ENCODE measurements at regions not wholly inside any gene's neighbourhood (a gene's known extent, or its start where the extent isn't known, plus 50 kb on each side); places are given as distances from the start of the nearest gene placed in this dataset.

DNA sequence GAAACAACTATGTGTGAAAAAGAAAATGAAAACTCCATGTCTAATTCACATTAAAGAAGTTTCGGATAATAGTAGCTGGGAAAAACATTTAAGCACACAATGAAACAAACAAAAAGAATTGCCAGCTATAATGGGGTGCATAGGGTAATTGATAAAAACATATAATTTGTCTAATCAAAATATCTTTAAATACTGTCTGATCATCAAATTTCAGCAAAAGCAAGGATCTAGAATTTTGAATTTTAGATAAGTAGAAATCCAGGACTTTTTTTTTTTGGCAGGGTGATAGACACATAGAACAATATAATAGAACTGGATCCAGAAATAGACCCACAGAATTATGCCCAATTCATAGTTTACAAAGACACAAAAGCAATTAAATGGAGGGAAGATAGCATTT lies 585.0 kb downstream of the TAF11L14 start:
- no peaks in the 10 kb centered on the region for H3K23me2 ChIP-seq (ENCODE audit: low read depth, low read length)
- no peaks in the 10 kb centered on the region for H3K79me2 ChIP-seq (ENCODE audit: control insufficient read depth in 1 of 2, insufficient read depth in 2 of 2, low read length in 2 of 2)
- H3K4me2 ChIP-seq (ENCODE audit: insufficient read depth in 1 of 2, low read depth in 2 of 2, low read length in 2 of 2): no peak overlapping the region
- H2AFZ ChIP-seq (ENCODE audit: low read length): no peak overlapping the region
- no peak overlapping the region for H3K56ac ChIP-seq (replicated peaks; ENCODE audit: insufficient read length, low read depth, low read length)
- H3K23ac ChIP-seq (ENCODE audit: insufficient read length): no peak overlapping the region
- 81% methylated on average over 1 of the region's 1 CpG; no CpG with 5 or more reads in 1 of the 2 experiments for WGBS, 2 experiments (ENCODE audit: extremely low coverage in 1 of 2, insufficient coverage in 1 of 2, insufficient read length in 1 of 2, insufficient replicate concordance in 2 of 2, low coverage in 1 of 2, low lambda C conversion rate in 2 of 2, missing lambda C conversion rate in 1 of 2)
- H2BK20ac ChIP-seq (ENCODE audit: low read length): no peak overlapping the region
- H3K4me1 ChIP-seq (replicated peaks in 1 of 4; ENCODE audit: control insufficient read depth in 3 of 4, insufficient read depth in 4 of 4, low read length in 3 of 4): no peaks in the 10 kb centered on the region
- no peak overlapping the region for H2BK5ac ChIP-seq (ENCODE audit: low read depth, low read length)
- POLR2A ChIA-PET (ENCODE audit: partially characterized antibody): no interaction called here
- H3K36me3 ChIP-seq (ENCODE audit: control insufficient read depth in 2 of 4, insufficient read depth in 4 of 4, low read length in 3 of 4): no peaks in the 10 kb centered on the region; a peak in 1 of 8 replicates
- H4K91ac ChIP-seq (replicated peaks; ENCODE audit: insufficient read length, low read length): no peak overlapping the region
- no peak overlapping the region for H4K5ac ChIP-seq (ENCODE audit: insufficient read length, low read depth, low read length)
- no peak overlapping the region for H3K18ac ChIP-seq (ENCODE audit: extremely low read depth, low read length)
- no peak overlapping the region for H3K9ac ChIP-seq (replicated peaks in 1 of 4; ENCODE audit: extremely low read depth in 1 of 4, low read depth in 3 of 4, low read length in 3 of 4)
- H3K9me3 ChIP-seq (ENCODE audit: insufficient read depth in 2 of 2, low read depth in 1 of 2, low read length in 1 of 2): peaks cover 2 to 6% of the 10 kb centered on the region in 2 experiments; a peak in 2 of 4 replicates
- no peak for FAIRE-seq
- no peak overlapping the region for H3K27ac ChIP-seq (ENCODE audit: low read depth, low read length)
- no peak overlapping the region for H3K4ac ChIP-seq (replicated peaks; ENCODE audit: insufficient read length, low read depth, low read length)
- H2BK120ac ChIP-seq (replicated peaks; ENCODE audit: low read depth, low read length): no peak overlapping the region
- no peak overlapping the region for H4K8ac ChIP-seq (ENCODE audit: extremely low read depth, insufficient read depth, low read length)
- no peak for DNase-seq (ENCODE audit: low read depth in 1 of 2, low spot score in 2 of 2)
- no peaks in the 10 kb centered on the region for H4K20me1 ChIP-seq (replicated peaks in 1 of 2; ENCODE audit: control insufficient read depth in 1 of 2, insufficient read depth in 2 of 2, low read length in 2 of 2)
- H2AK5ac ChIP-seq (ENCODE audit: low read depth, low read length): no peak overlapping the region
- no peak overlapping the region for H2BK12ac ChIP-seq (ENCODE audit: low read depth, low read length)
- CTCF ChIA-PET (ENCODE audit: partially characterized antibody): no interaction called here
- H3K27me3 ChIP-seq (replicated peaks in 1 of 4; ENCODE audit: control insufficient read depth in 3 of 4, extremely low read depth in 1 of 4, insufficient read depth in 3 of 4, low read length in 3 of 4): no peaks in the 10 kb centered on the region
- no peaks in the 10 kb centered on the region for H3K79me1 ChIP-seq (ENCODE audit: low read depth, low read length)
- no peak overlapping the region for H3K4me3 ChIP-seq (ENCODE audit: extremely low read depth in 1 of 4, insufficient read depth in 2 of 4, low read depth in 3 of 4, low read length in 4 of 4)
- H2BK15ac ChIP-seq (ENCODE audit: low read length): no peak overlapping the region
- TF ChIP-seq, protein P1, sequence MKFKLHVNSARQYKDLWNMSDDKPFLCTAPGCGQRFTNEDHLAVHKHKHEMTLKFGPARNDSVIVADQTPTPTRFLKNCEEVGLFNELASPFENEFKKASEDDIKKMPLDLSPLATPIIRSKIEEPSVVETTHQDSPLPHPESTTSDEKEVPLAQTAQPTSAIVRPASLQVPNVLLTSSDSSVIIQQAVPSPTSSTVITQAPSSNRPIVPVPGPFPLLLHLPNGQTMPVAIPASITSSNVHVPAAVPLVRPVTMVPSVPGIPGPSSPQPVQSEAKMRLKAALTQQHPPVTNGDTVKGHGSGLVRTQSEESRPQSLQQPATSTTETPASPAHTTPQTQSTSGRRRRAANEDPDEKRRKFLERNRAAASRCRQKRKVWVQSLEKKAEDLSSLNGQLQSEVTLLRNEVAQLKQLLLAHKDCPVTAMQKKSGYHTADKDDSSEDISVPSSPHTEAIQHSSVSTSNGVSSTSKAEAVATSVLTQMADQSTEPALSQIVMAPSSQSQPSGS (IDR thresholded peaks at IDR 0.05; ENCODE audit: low read length): no peak
- TF ChIP-seq TCF12 (IDR thresholded peaks at IDR 0.05; ENCODE audit: low read depth, low read length) (no peak), EP300 (IDR thresholded peaks at IDR 0.05; ENCODE audit: borderline replicate concordance in 1 of 2, low read depth in 2 of 2, low read length in 2 of 2) (no peak), POLR2A (IDR thresholded peaks at IDR 0.05; ENCODE audit: control extremely low read depth in 1 of 2, low read depth in 2 of 2, low read length in 2 of 2) (no peak)
- TF ChIP-seq, protein P2, sequence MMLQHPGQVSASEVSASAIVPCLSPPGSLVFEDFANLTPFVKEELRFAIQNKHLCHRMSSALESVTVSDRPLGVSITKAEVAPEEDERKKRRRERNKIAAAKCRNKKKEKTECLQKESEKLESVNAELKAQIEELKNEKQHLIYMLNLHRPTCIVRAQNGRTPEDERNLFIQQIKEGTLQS (IDR thresholded peaks at IDR 0.05; ENCODE audit: insufficient read depth, low read depth, low read length): no peak
- no peak overlapping the region for H3K14ac ChIP-seq (ENCODE audit: insufficient read length)

Measured in H1 (cell line).